HEK293T (cell line): ENCODE measurements at regions not wholly inside any gene's neighbourhood (a gene's known extent, or its start where the extent isn't known, plus 50 kb on each side); places are given as distances from the start of the nearest gene placed in this dataset.

ENCODE experiments used
- CTCF ChIA-PET: fragments of 350-600 bp; formaldehyde crosslinking; extraction: SDS; loops from one replicate; lab custom pipeline; 2021; ENCODE audit warnings: antibody characterized with exemption, inconsistent platforms; lab: Yijun Ruan, JAX
- POLR2A ChIA-PET: fragments of 350-600 bp; formaldehyde crosslinking; extraction: SDS; loops from one replicate; lab custom pipeline; 2020; ENCODE audit warnings: antibody characterized with exemption, inconsistent platforms; lab: Yijun Ruan, JAX
- DNase-seq: peaks from one replicate; pipeline ENCODE4 v3.0.0; 2012; ENCODE audit warnings: mixed read lengths; ENCODE audit errors: extremely low spot score
- ARNT ChIP-seq: fragments of 450-650 bp; IDR thresholded peaks from 2 replicates; pipeline ENCODE4 v1.6.1; 2017; ENCODE audit warnings: mild to moderate bottlenecking
- BHLHE40 ChIP-seq: fragments of 450-650 bp; IDR thresholded peaks from 2 replicates; pipeline ENCODE4 v1.6.1; 2016; ENCODE audit warnings: mild to moderate bottlenecking, moderate library complexity, borderline replicate concordance
- CTBP1 ChIP-seq: fragments of 450-650 bp; IDR thresholded peaks from 2 replicates; pipeline ENCODE4 v1.6.1; 2016; ENCODE audit warnings: borderline replicate concordance
- ELF4 ChIP-seq: fragments of 450-650 bp; IDR thresholded peaks from 2 replicates; pipeline ENCODE4 v1.6.1; 2017; ENCODE audit warnings: antibody characterized with exemption
- FOXA1 ChIP-seq: fragments of 450-650 bp; IDR thresholded peaks from 2 replicates; pipeline ENCODE4 v1.6.1; 2016; ENCODE audit warnings: mild to moderate bottlenecking
- FOXK2 ChIP-seq: fragments of 450-650 bp; IDR thresholded peaks from 2 replicates; pipeline ENCODE4 v1.6.1; 2016; ENCODE audit warnings: mild to moderate bottlenecking
- FOXM1 ChIP-seq: fragments of 450-650 bp; IDR thresholded peaks from 2 replicates; pipeline ENCODE4 v1.6.1; 2017; ENCODE audit warnings: mild to moderate bottlenecking, borderline replicate concordance
- HDGF ChIP-seq: fragments of 450-650 bp; IDR thresholded peaks from 2 replicates; pipeline ENCODE4 v1.6.1; 2017; ENCODE audit warnings: antibody characterized with exemption, borderline replicate concordance
- L3MBTL2 ChIP-seq: fragments of 450-650 bp; conservative IDR thresholded peaks from 2 replicates; pipeline ENCODE4 v1.6.1; 2016; ENCODE audit warnings: mild to moderate bottlenecking
- LEF1 ChIP-seq: fragments of 450-650 bp; IDR thresholded peaks from 2 replicates; pipeline ENCODE4 v1.6.1; 2017; ENCODE audit warnings: mild to moderate bottlenecking, borderline replicate concordance
- NFRKB ChIP-seq: fragments of 450-650 bp; IDR thresholded peaks from 2 replicates; pipeline ENCODE4 v1.6.1; 2016; ENCODE audit warnings: mild to moderate bottlenecking, moderate library complexity
- PKNOX1 ChIP-seq: fragments of 450-650 bp; IDR thresholded peaks from 2 replicates; pipeline ENCODE4 v1.6.1; 2016
- SP1 ChIP-seq: fragments of 450-650 bp; IDR thresholded peaks from 2 replicates; pipeline ENCODE4 v1.6.1; 2017
- SUZ12 ChIP-seq: fragments of 450-650 bp; IDR thresholded peaks from 2 replicates; pipeline ENCODE4 v1.6.1; 2016; ENCODE audit warnings: mild to moderate bottlenecking
- TARDBP ChIP-seq: fragments of 450-650 bp; IDR thresholded peaks from 2 replicates; pipeline ENCODE4 v1.6.1; 2016
- ZNF384 ChIP-seq: fragments of 450-650 bp; IDR thresholded peaks from 2 replicates; pipeline ENCODE4 v1.6.1; 2016

GRCh38 chr20:52665441-52665840 is 306.7 kb upstream of the TSHZ2 start:
- ChIA-PET CTCF (no interaction called here), POLR2A (no interaction called here)
- DNase-seq = no peak
- TF ChIP-seq FOXM1 (no peak), LEF1 (no peak), CTBP1 (no peak), FOXA1 (no peak), SP1 (no peak), ARNT (no peak), NFRKB (no peak), L3MBTL2 (no peak), HDGF (no peak), TARDBP (no peak), ELF4 (no peak), FOXK2 (no peak), ZNF384 (no peak), SUZ12 (no peak), PKNOX1 (no peak), BHLHE40 (no peak)

GRCh38 chr20:52655395-52655794 is 316.8 kb upstream of the TSHZ2 start:
- POLR2A ChIA-PET = no interaction called here
- CTCF ChIA-PET = no interaction called here
- DNase-seq = no peak
- TF ChIP-seq FOXM1 (no peak), LEF1 (no peak), HDGF (no peak), ELF4 (no peak), PKNOX1 (no peak), SUZ12 (no peak), SP1 (no peak), TARDBP (no peak)

- no peak for DNase-seq
- ChIA-PET POLR2A (no interaction called here), CTCF (no interaction called here)
- TF ChIP-seq SP1 (no peak), HDGF (no peak)
Observed at GRCh38 chr20:52654567-52654966, 317.6 kb upstream of the TSHZ2 start.

- TF ChIP-seq ZNF384 (no peak), L3MBTL2 (no peak), SUZ12 (no peak), NFRKB (no peak), PKNOX1 (no peak), FOXA1 (no peak)
- no peak for DNase-seq
- CTCF ChIA-PET = no interaction called here
- POLR2A ChIA-PET = no interaction called here
Observed at GRCh38 chr20:52652271-52652670, 319.9 kb upstream of the TSHZ2 start.

- CTCF ChIA-PET = no interaction called here
- POLR2A ChIA-PET = no interaction called here
- TF ChIP-seq ARNT = no peak
- TF ChIP-seq FOXA1 = no peak
- TF ChIP-seq PKNOX1 = no peak
- TF ChIP-seq FOXM1 = no peak
- no peak for TF ChIP-seq LEF1
- no peak for TF ChIP-seq BHLHE40
- no peak for TF ChIP-seq HDGF
- TF ChIP-seq NFRKB = no peak
- TF ChIP-seq SP1 = no peak
- TF ChIP-seq L3MBTL2 = no peak
- no peak for TF ChIP-seq FOXK2
- no peak for TF ChIP-seq ELF4
- TF ChIP-seq CTBP1 = no peak
- DNase-seq = no peak
Observed at GRCh38 chr20:52649727-52650126, 322.4 kb upstream of the TSHZ2 start.

GRCh38 chr20:52645822-52646221 is 326.3 kb upstream of the TSHZ2 start:
- POLR2A ChIA-PET = no interaction called here
- no peak for DNase-seq
- TF ChIP-seq ZNF384 (no peak), SP1 (no peak), PKNOX1 (no peak), TARDBP (no peak), FOXK2 (no peak)
- CTCF ChIA-PET = no interaction called here

GRCh38 chr20:52643034-52643433 is 329.1 kb upstream of the TSHZ2 start:
- TF ChIP-seq FOXA1 (no peak), BHLHE40 (no peak), ARNT (no peak), FOXM1 (no peak), PKNOX1 (no peak), SUZ12 (no peak), ZNF384 (no peak), CTBP1 (no peak), L3MBTL2 (no peak), SP1 (no peak), HDGF (no peak), NFRKB (no peak), FOXK2 (no peak), TARDBP (no peak), LEF1 (no peak), ELF4 (no peak)
- POLR2A ChIA-PET = no interaction called here
- no peak for DNase-seq
- CTCF ChIA-PET = no interaction called here
